HCT116 (cell line): ENCODE measurements at regions not wholly inside any gene's neighbourhood (a gene's known extent, or its start where the extent isn't known, plus 50 kb on each side); places are given as distances from the start of the nearest gene placed in this dataset.

ENCODE experiments used
- ATAC-seq: fragments of 200-7000 bp; cut with Tn5 transposase; 2 replicates; pipeline ENCODE4 v1.9.1; 2020; ENCODE audit warnings: mild to moderate bottlenecking, moderate library complexity
- BruUV-seq: library from RNA; stranded (reverse); fragments of 400-500 nt; replicated peaks from 2 replicates; lab custom pipeline; 2021; lab: Mats Ljungman, UMichigan
- CTCF ChIA-PET: fragments of 300-600 bp; sonication (Branson Sonifier 250); formaldehyde crosslinking; loops from one replicate; lab custom pipeline; 2021; ENCODE audit warnings: antibody characterized with exemption; lab: Charles Lee
- POLR2A ChIA-PET: fragments of 300-600, 350-600 bp; sonication (Branson Sonifier 250); formaldehyde crosslinking; loops from one replicate; lab custom pipeline; 2021; ENCODE audit warnings: antibody characterized with exemption; lab: Charles Lee
- RAD21 ChIA-PET, 2 experiments: fragments of 300-600 bp; sonication (Branson Sonifier 250); formaldehyde crosslinking; loops; one replicate each; lab custom pipeline; 2023; ENCODE audit warnings: low total read pairs in 2 of 2; ENCODE audit not compliant: uncharacterized antibody in 2 of 2, unreplicated experiment in 2 of 2, low non-redundant PET in 1 of 2; lab: Charles Lee
- DNase-seq: peaks from one replicate; pipeline ENCODE4 v3.0.0-alpha.2; 2010; ENCODE audit warnings: low read depth, low spot score
- H2AFZ ChIP-seq: fragments of 200-600 bp; shearing (Covaris generic), sonication (generic); 2 replicates; pipeline ENCODE4 v1.6.1; 2017; ENCODE audit warnings: low read depth, mixed run types, mixed read lengths, antibody characterized with exemption, low read length; ENCODE audit not compliant: poor library complexity, severe bottlenecking
- H3K27ac ChIP-seq: 2 replicates; pipeline ENCODE4 v1.5.1; 2012; ENCODE audit warnings: low read depth, low read length
- H3K27me3 ChIP-seq: fragments of 200-600 bp; sonication (generic); 2 replicates; pipeline ENCODE4 v1.6.1; 2016; ENCODE audit warnings: mixed run types, low read length, mixed read lengths; ENCODE audit not compliant: insufficient read depth
- H3K36me3 ChIP-seq, 2 experiments: fragments of 200-500 bp in 1 of 2; fragments of 200-600 bp in 1 of 2; sonication (Bioruptor generic) in 1 of 2; sonication (generic) in 1 of 2; 2 replicates each; pipeline versions ENCODE4 v1.5.1 to v1.6.1; 2014 to 2016; ENCODE audit warnings: low read length in 2 of 2, inconsistent platforms in 1 of 2, mixed read lengths in 1 of 2, mixed run types in 1 of 2; ENCODE audit not compliant: insufficient read depth in 2 of 2, control insufficient read depth in 1 of 2
- H3K4me1 ChIP-seq, 2 experiments: fragments of 200-600 bp in 1 of 2; sonication (generic) in 1 of 2; 2 replicates each; pipeline versions ENCODE4 v1.5.1 to v1.6.1; 2012 to 2017; ENCODE audit warnings: low read length in 2 of 2, inconsistent platforms in 1 of 2, mild to moderate bottlenecking in 1 of 2, mixed read lengths in 1 of 2, mixed run types in 1 of 2, moderate library complexity in 1 of 2; ENCODE audit not compliant: insufficient read depth in 2 of 2, control insufficient read depth in 1 of 2
- H3K4me2 ChIP-seq: fragments of 200-600 bp; sonication (generic); 2 replicates; pipeline ENCODE4 v1.6.1; 2017; ENCODE audit warnings: mixed run types, low read length, mixed read lengths
- H3K4me3 ChIP-seq, 2 experiments: fragments of 200-600 bp in 1 of 2; sonication (generic) in 1 of 2; replicated peaks in 1 of 2; 2 replicates each; pipeline ENCODE4 v1.5.1; 2011 to 2016; ENCODE audit warnings: low read length in 2 of 2, control low read depth in 1 of 2, low read depth in 1 of 2, mild to moderate bottlenecking in 1 of 2, mixed read lengths in 1 of 2, mixed run types in 1 of 2
- H3K79me2 ChIP-seq: fragments of 200-600 bp; sonication (generic); 2 replicates; pipeline ENCODE4 v1.6.1; 2017; ENCODE audit warnings: mild to moderate bottlenecking, mixed run types, low read length, moderate library complexity, mixed read lengths; ENCODE audit not compliant: insufficient read depth
- H3K9ac ChIP-seq: fragments of 200-600 bp; sonication (generic); 2 replicates; pipeline ENCODE4 v1.6.1; 2016; ENCODE audit warnings: low read length, mixed read lengths
- H3K9me2 ChIP-seq: fragments of 200-600 bp; sonication (generic), shearing (Covaris generic); 2 replicates; pipeline ENCODE4 v1.6.1; 2017; ENCODE audit warnings: mixed run types, mild to moderate bottlenecking, moderate library complexity; ENCODE audit not compliant: insufficient read depth
- H3K9me3 ChIP-seq, 2 experiments: fragments of 200-500 bp in 1 of 2; fragments of 200-600 bp in 1 of 2; sonication (Bioruptor generic) in 1 of 2; sonication (generic) in 1 of 2; 2 replicates each; pipeline ENCODE4 v1.6.1; 2014 to 2017; ENCODE audit warnings: low read length in 2 of 2, mixed read lengths in 2 of 2, inconsistent platforms in 1 of 2, low read depth in 1 of 2, mild to moderate bottlenecking in 1 of 2, mixed run types in 1 of 2, moderate library complexity in 1 of 2; ENCODE audit not compliant: control insufficient read depth in 1 of 2, insufficient read depth in 1 of 2
- H4K20me1 ChIP-seq: fragments of 200-600 bp; sonication (generic), shearing (Covaris generic); 2 replicates; pipeline ENCODE4 v1.6.1; 2017; ENCODE audit warnings: mixed run types, mild to moderate bottlenecking, moderate library complexity; ENCODE audit not compliant: insufficient read depth
- ATF3 ChIP-seq: IDR thresholded peaks from 2 replicates; pipeline ENCODE4 v1.6.1; 2012
- CBX3 ChIP-seq: IDR thresholded peaks from 2 replicates; pipeline ENCODE4 v1.6.1; 2012; ENCODE audit warnings: low read depth
- CEBPB ChIP-seq: IDR thresholded peaks from 2 replicates; pipeline ENCODE4 v1.6.1; 2012; ENCODE audit warnings: low read depth
- EZH2 ChIP-seq: fragments of 200-600 bp; sonication (generic); IDR thresholded peaks from 2 replicates; pipeline ENCODE4 v1.6.1; 2017; ENCODE audit warnings: antibody characterized with exemption, mixed run types
- EZH2phosphoT487 ChIP-seq: fragments of 200-600 bp; IDR thresholded peaks from 2 replicates; pipeline ENCODE4 v1.6.1; 2018; ENCODE audit warnings: antibody characterized with exemption, borderline replicate concordance
- FOSL1 ChIP-seq: IDR thresholded peaks from 2 replicates; pipeline ENCODE4 v1.6.1; 2012; ENCODE audit warnings: low read depth
- JUND ChIP-seq: IDR thresholded peaks from 2 replicates; pipeline ENCODE4 v1.6.1; 2012
- MAX ChIP-seq: IDR thresholded peaks from 2 replicates; pipeline ENCODE4 v1.6.1; 2012
- POLR2AphosphoS5 ChIP-seq: IDR thresholded peaks from 2 replicates; pipeline ENCODE4 v1.6.1; 2011; ENCODE audit warnings: mild to moderate bottlenecking, low read depth, low read length, moderate library complexity
- RAD21 ChIP-seq: IDR thresholded peaks from 2 replicates; pipeline ENCODE4 v1.6.1; 2012; ENCODE audit warnings: low read depth, mild to moderate bottlenecking
- SP1 ChIP-seq: IDR thresholded peaks from 2 replicates; pipeline ENCODE4 v1.6.1; 2012; ENCODE audit warnings: low read depth
- SRF ChIP-seq: IDR thresholded peaks from 2 replicates; pipeline ENCODE4 v1.6.1; 2012; ENCODE audit warnings: low read depth
- TCF7L2 ChIP-seq: IDR thresholded peaks from 2 replicates; pipeline ENCODE4 v1.7.0; 2011; ENCODE audit warnings: borderline replicate concordance, inconsistent platforms; ENCODE audit not compliant: insufficient read depth, insufficient read length; ENCODE audit errors: extremely low read depth
- YY1 ChIP-seq: IDR thresholded peaks from 2 replicates; pipeline ENCODE4 v1.6.1; 2011; ENCODE audit warnings: low read length, low read depth, moderate library complexity, mild to moderate bottlenecking; ENCODE audit not compliant: insufficient replicate concordance; ENCODE audit errors: extremely low read depth
- ZBTB33 ChIP-seq: IDR thresholded peaks from 2 replicates; pipeline ENCODE4 v1.6.1; 2011; ENCODE audit warnings: mild to moderate bottlenecking, low read length, moderate library complexity; ENCODE audit not compliant: insufficient replicate concordance; ENCODE audit errors: extremely low read depth
- ZFX ChIP-seq: fragments of 450-650 bp; IDR thresholded peaks from 2 replicates; pipeline ENCODE4 v1.6.1; 2017
- ZNF274 ChIP-seq: fragments of 200-500 bp; sonication (Bioruptor generic); IDR thresholded peaks from 2 replicates; pipeline ENCODE4 v1.6.1; 2014; ENCODE audit warnings: mild to moderate bottlenecking, low read depth, low read length, inconsistent platforms
- intact Hi-C: fragments of 100-400 bp; cut with micrococcal nuclease; formaldehyde crosslinking; loops from 2 replicates; pipeline ENCODE4 v1.10.0; 2022
- TF ChIP-seq, protein P1 (sequence below), 3 experiments: fragments of 200-600 bp in 1 of 3; sonication (generic) in 1 of 3; IDR thresholded peaks in 2 of 3; conservative IDR thresholded peaks in 1 of 3; 2 replicates each; pipeline ENCODE4 v1.5.1; 2012 to 2017; ENCODE audit warnings: low read depth in 2 of 3, low read length in 2 of 3, antibody characterized with exemption in 1 of 3, borderline replicate concordance in 1 of 3, control low read depth in 1 of 3, mild to moderate bottlenecking in 1 of 3, mixed read lengths in 1 of 3, mixed run types in 1 of 3, moderate library complexity in 1 of 3; ENCODE audit not compliant: insufficient read depth in 1 of 3
- TF ChIP-seq, protein P2 (sequence below): IDR thresholded peaks from 2 replicates; pipeline ENCODE4 v1.6.1; 2012; ENCODE audit warnings: low read depth

- Histone ChIP-seq H3K9me2 (no peaks in the 10 kb centered on the region), H3K4me2 (no peak overlapping the region), H3K27me3 (no peaks in the 10 kb centered on the region), H3K9ac (no peak overlapping the region), H4K20me1 (no peaks in the 10 kb centered on the region), H3K27ac (no peak overlapping the region), H3K4me3 (no peak overlapping the region), H3K36me3 (no peaks in the 10 kb centered on the region), H3K9me3 (peaks cover 0 to 27% of the 10 kb centered on the region in 2 experiments; a peak in 2 of 4 replicates), H3K79me2 (no peaks in the 10 kb centered on the region), H3K4me1 (no peaks in the 10 kb centered on the region), H2AFZ (no peak overlapping the region)
- ATAC-seq, result no peak
- DNase-seq, result no peak
- RAD21 ChIA-PET, result no interaction called here
- intact Hi-C loops, result no loop called here
- CTCF ChIA-PET, result no interaction called here
- BruUV-seq, result no TSS peak
- POLR2A ChIA-PET, result no interaction called here
- no peak for TF ChIP-seq EZH2
- no peak for TF ChIP-seq ZFX
- TF ChIP-seq ZNF274, result no peak
- TF ChIP-seq FOSL1, result no peak
- TF ChIP-seq ATF3, result no peak
- TF ChIP-seq, protein P1, sequence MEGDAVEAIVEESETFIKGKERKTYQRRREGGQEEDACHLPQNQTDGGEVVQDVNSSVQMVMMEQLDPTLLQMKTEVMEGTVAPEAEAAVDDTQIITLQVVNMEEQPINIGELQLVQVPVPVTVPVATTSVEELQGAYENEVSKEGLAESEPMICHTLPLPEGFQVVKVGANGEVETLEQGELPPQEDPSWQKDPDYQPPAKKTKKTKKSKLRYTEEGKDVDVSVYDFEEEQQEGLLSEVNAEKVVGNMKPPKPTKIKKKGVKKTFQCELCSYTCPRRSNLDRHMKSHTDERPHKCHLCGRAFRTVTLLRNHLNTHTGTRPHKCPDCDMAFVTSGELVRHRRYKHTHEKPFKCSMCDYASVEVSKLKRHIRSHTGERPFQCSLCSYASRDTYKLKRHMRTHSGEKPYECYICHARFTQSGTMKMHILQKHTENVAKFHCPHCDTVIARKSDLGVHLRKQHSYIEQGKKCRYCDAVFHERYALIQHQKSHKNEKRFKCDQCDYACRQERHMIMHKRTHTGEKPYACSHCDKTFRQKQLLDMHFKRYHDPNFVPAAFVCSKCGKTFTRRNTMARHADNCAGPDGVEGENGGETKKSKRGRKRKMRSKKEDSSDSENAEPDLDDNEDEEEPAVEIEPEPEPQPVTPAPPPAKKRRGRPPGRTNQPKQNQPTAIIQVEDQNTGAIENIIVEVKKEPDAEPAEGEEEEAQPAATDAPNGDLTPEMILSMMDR (IDR thresholded peaks at IDR 0.05 in 2 of 3, conservative IDR thresholded peaks at IDR 0.05 in 1 of 3; ENCODE audit: borderline replicate concordance in 1 of 3, insufficient read depth in 1 of 3, low read depth in 2 of 3, low read length in 2 of 3), result no peak
- no peak for TF ChIP-seq JUND
- no peak for TF ChIP-seq TCF7L2
- no peak for TF ChIP-seq YY1
- TF ChIP-seq CEBPB, result no peak
- no peak for TF ChIP-seq POLR2AphosphoS5
- TF ChIP-seq EZH2phosphoT487, result no peak
- TF ChIP-seq RAD21, result no peak
- no peak for TF ChIP-seq SP1
- no peak for TF ChIP-seq ZBTB33
- TF ChIP-seq, protein P2, sequence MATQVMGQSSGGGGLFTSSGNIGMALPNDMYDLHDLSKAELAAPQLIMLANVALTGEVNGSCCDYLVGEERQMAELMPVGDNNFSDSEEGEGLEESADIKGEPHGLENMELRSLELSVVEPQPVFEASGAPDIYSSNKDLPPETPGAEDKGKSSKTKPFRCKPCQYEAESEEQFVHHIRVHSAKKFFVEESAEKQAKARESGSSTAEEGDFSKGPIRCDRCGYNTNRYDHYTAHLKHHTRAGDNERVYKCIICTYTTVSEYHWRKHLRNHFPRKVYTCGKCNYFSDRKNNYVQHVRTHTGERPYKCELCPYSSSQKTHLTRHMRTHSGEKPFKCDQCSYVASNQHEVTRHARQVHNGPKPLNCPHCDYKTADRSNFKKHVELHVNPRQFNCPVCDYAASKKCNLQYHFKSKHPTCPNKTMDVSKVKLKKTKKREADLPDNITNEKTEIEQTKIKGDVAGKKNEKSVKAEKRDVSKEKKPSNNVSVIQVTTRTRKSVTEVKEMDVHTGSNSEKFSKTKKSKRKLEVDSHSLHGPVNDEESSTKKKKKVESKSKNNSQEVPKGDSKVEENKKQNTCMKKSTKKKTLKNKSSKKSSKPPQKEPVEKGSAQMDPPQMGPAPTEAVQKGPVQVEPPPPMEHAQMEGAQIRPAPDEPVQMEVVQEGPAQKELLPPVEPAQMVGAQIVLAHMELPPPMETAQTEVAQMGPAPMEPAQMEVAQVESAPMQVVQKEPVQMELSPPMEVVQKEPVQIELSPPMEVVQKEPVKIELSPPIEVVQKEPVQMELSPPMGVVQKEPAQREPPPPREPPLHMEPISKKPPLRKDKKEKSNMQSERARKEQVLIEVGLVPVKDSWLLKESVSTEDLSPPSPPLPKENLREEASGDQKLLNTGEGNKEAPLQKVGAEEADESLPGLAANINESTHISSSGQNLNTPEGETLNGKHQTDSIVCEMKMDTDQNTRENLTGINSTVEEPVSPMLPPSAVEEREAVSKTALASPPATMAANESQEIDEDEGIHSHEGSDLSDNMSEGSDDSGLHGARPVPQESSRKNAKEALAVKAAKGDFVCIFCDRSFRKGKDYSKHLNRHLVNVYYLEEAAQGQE, result no peak
- TF ChIP-seq MAX, result no peak
- TF ChIP-seq SRF, result no peak
- no peak for TF ChIP-seq CBX3
These were observed 52.8 kb upstream of the FBXL7 start for GRCh38 chr5:15447209-15447608.
